T-helper 2 cell (primary cell): ENCODE measurements at regions not wholly inside any gene's neighbourhood (a gene's known extent, or its start where the extent isn't known, plus 50 kb on each side); places are given as distances from the start of the nearest gene placed in this dataset.
"Not testable (repeated sequence)": the region's sequence is repeated elsewhere in the genome, so short reads cannot be mapped to it uniquely, and the experiment has no call there.

ENCODE experiments used
- DNase-seq, 5 experiments: peaks; one replicate each; pipeline versions ENCODE4 v3.0.0 to v3.0.0-alpha.2; 2012 to 2022

GRCh38 chr4:177494791-177495190 lies 52.6 kb upstream of the AGA start:
- DNase-seq = no peak

- DNase-seq = not testable (repeated sequence)
These were observed 53.4 kb upstream of the AGA start for GRCh38 chr4:177495626-177496025.

- DNase-seq = no peak
These were observed 57.3 kb upstream of the AGA start for GRCh38 chr4:177499537-177499936.

GRCh38 chr4:177505171-177505615 lies 63.0 kb upstream of the AGA start:
- no peak for DNase-seq

GRCh38 chr4:177508662-177509061 lies 66.4 kb upstream of the AGA start:
- DNase-seq = no peak

- no peak for DNase-seq
These were observed 67.0 kb upstream of the AGA start for GRCh38 chr4:177509226-177509745.

- no peak for DNase-seq
These were observed 69.4 kb upstream of the AGA start for GRCh38 chr4:177511611-177512010.

- DNase-seq = no peak
These were observed 70.4 kb upstream of the AGA start for GRCh38 chr4:177512646-177513045.

GRCh38 chr4:177517862-177518261 lies 75.6 kb upstream of the AGA start:
- DNase-seq = no peak

GRCh38 chr4:177519481-177520260 lies 77.4 kb upstream of the AGA start:
- no peak for DNase-seq

- DNase-seq = no peak
These were observed 86.4 kb upstream of the AGA start for GRCh38 chr4:177528620-177529019.

GRCh38 chr4:177530561-177530960 lies 88.3 kb upstream of the AGA start:
- no peak for DNase-seq

- no peak for DNase-seq
These were observed 90.1 kb upstream of the AGA start for GRCh38 chr4:177532358-177532757.

- DNase-seq = not testable (repeated sequence)
These were observed 92.6 kb upstream of the AGA start for GRCh38 chr4:177534841-177535240.

- DNase-seq = peak in 1 of 5 experiments; percentile 13
These were observed 104.5 kb upstream of the AGA start for GRCh38 chr4:177546745-177547144.

GRCh38 chr4:177547985-177548384 lies 105.7 kb upstream of the AGA start:
- DNase-seq = no peak

- peak in 1 of 5 experiments; percentile 22 for DNase-seq
These were observed 112.9 kb upstream of the AGA start for GRCh38 chr4:177555007-177555574.

- no peak for DNase-seq
These were observed 115.2 kb upstream of the AGA start for GRCh38 chr4:177557416-177557815.

GRCh38 chr4:177558995-177559394 lies 116.8 kb upstream of the AGA start:
- DNase-seq = no peak

- no peak for DNase-seq
These were observed 119.9 kb upstream of the AGA start for GRCh38 chr4:177562163-177562562.

GRCh38 chr4:177562859-177563258 lies 120.6 kb upstream of the AGA start:
- DNase-seq = no peak

GRCh38 chr4:177566691-177567090 lies 124.5 kb upstream of the AGA start:
- DNase-seq = no peak

GRCh38 chr4:177568931-177569330 lies 126.7 kb upstream of the AGA start:
- DNase-seq = no peak

- DNase-seq = no peak
These were observed 127.2 kb upstream of the AGA start for GRCh38 chr4:177569434-177569833.
